Esophagus (tissue), 2 donors: ENCODE measurements at regions not wholly inside any gene's neighbourhood (a gene's known extent, or its start where the extent isn't known, plus 50 kb on each side); places are given as distances from the start of the nearest gene placed in this dataset.

ENCODE experiments used
- H3K27ac ChIP-seq, 2 donors: one replicate each; pipeline ENCODE4 v1.5.1; 2013; ENCODE audit warnings: low read depth in 2 of 2, mild to moderate bottlenecking in 2 of 2, inconsistent platforms in 1 of 2, low read length in 1 of 2, moderate library complexity in 1 of 2
- H3K27me3 ChIP-seq, 2 donors: one replicate each; pipeline ENCODE4 v1.6.1; 2013; ENCODE audit warnings: low read length in 2 of 2, control low read depth in 1 of 2, mild to moderate bottlenecking in 1 of 2; ENCODE audit not compliant: insufficient read depth in 2 of 2, control insufficient read depth in 1 of 2
- H3K36me3 ChIP-seq, 2 donors: one replicate each; pipeline ENCODE4 v1.6.1; 2013; ENCODE audit warnings: low read length in 1 of 2; ENCODE audit not compliant: control insufficient read depth in 2 of 2, insufficient read depth in 2 of 2
- H3K4me1 ChIP-seq, 2 donors: one replicate each; pipeline ENCODE4 v1.6.1; 2013; ENCODE audit warnings: low read length in 1 of 2; ENCODE audit not compliant: control insufficient read depth in 2 of 2, insufficient read depth in 2 of 2
- H3K4me3 ChIP-seq, 2 donors: one replicate each; pipeline ENCODE4 v1.5.1; 2013; ENCODE audit warnings: low read length in 2 of 2, mild to moderate bottlenecking in 2 of 2, low read depth in 1 of 2, moderate library complexity in 1 of 2
- H3K9me3 ChIP-seq, 2 donors: one replicate each; pipeline ENCODE4 v1.6.1; 2013; ENCODE audit warnings: mild to moderate bottlenecking in 2 of 2, low read depth in 1 of 2, low read length in 1 of 2, moderate library complexity in 1 of 2; ENCODE audit not compliant: control insufficient read depth in 2 of 2, insufficient read depth in 1 of 2
- WGBS, 2 donors: extraction: QIAGEN DNeasy Blood & Tissue Kit; methylation state at CpG; one replicate each; pipeline ENCODE4 v1.1.7; 2013; 5-methylcytosine and 5-hydroxymethylcytosine counted together
- donor health status: healthy with polysubstance abuse.
- donor health status: Bipolar disorder and iron deficiency.

DNA sequence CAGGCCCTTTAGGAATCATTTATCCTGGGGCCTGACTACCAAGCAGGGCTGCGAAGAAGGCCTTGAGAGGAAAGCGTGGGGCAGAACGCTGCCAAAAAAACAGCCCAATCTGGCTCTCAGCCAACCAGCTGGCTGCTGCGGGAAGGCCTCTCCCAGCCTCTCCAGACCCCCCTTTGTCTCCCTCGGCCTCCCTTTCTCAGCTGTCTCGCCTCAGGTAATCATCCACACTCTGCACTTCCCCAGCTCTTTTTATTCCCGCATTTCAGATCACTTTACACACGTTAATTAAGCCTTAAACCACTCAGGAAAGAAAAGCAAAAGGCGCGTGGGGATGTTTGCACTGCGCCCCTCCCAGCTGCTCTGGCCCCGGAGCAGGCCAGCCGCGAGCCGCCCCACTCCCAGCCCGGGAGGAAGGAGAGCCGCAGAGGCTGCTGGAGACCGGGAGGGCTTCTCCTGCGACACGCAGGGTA is 208.2 kb upstream of the FOXN3 start:
- no peaks in the 10 kb centered on the region for H3K36me3 ChIP-seq
- H3K27ac ChIP-seq, result no peak overlapping the region
- 29 to 34% methylated on average over 20 of the region's 20 CpGs for WGBS, 2 donors
- H3K9me3 ChIP-seq, result no peaks in the 10 kb centered on the region
- no peak overlapping the region for H3K4me3 ChIP-seq
- H3K4me1 ChIP-seq, result peaks cover 0 to 15% of the 10 kb centered on the region in 2 donors
- no peaks in the 10 kb centered on the region for H3K27me3 ChIP-seq

GRCh38 chr14:89624500-89625156 is 207.6 kb upstream of the FOXN3 start:
- Histone ChIP-seq H3K27me3 (no peaks in the 10 kb centered on the region), H3K36me3 (no peaks in the 10 kb centered on the region), H3K27ac (no peak overlapping the region)

DNA sequence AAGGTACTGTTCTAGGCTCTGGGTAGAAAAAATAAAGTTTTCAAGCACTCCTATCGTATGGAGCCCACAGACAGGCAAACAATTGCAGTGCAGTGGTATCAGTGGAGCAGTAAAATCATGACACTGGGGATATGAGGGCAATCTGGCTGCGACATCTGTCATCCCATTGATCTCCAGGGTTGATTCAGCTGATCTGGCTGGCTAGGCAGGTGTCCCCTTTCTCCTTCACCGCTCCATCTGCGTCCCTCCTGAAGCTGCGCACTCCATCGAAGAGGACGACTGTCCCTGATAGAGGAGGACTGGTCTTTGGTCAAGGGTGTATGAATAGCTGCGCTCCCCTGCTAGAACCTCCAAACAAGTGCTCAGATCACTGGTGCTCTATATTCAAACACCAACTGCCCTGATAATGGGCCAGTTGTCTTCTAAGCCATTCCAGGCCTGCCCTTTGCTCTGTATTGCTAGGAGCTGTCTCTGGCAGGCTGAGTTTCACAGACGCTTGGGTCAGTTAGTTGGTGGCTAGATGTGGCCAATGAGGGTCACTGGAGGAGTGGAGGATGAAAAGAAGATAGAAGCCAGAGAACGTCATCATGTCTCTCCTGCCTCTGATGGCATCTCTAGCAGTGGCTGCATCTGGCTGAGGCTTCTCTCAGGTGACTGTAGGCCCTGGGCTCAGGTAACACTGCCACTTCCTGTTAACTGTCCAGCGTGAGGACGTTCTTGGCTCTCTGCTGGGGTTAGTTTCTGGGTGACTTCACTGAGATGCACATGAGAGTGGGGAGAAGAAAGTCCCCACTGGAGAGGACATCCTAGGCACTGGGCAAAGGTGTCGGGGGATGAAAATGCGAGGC is 205.0 kb upstream of the FOXN3 start:
- 93 to 94% methylated on average over 14 of the region's 14 CpGs for WGBS, 2 donors
- Histone ChIP-seq H3K9me3 (no peaks in the 10 kb centered on the region), H3K27me3 (no peaks in the 10 kb centered on the region), H3K4me1 (peaks cover 0 to 12% of the 10 kb centered on the region in 2 donors), H3K27ac (no peak overlapping the region), H3K4me3 (no peak overlapping the region), H3K36me3 (no peaks in the 10 kb centered on the region)

More at GRCh38 chr14:89624500-89625156, 207.6 kb upstream of the FOXN3 start:
- H3K9me3 ChIP-seq, result no peaks in the 10 kb centered on the region
- H3K4me3 ChIP-seq, result no peak overlapping the region
- H3K4me1 ChIP-seq, result peaks cover 0 to 15% of the 10 kb centered on the region in 2 donors
- WGBS, 2 donors, result 81 to 84% methylated on average over 15 of the region's 15 CpGs

GRCh38 chr14:89621009-89621421 is 204.0 kb upstream of the FOXN3 start:
- WGBS, 2 donors, result 56 to 76% methylated on average over 5 of the region's 5 CpGs
- H3K9me3 ChIP-seq, result no peaks in the 10 kb centered on the region

DNA sequence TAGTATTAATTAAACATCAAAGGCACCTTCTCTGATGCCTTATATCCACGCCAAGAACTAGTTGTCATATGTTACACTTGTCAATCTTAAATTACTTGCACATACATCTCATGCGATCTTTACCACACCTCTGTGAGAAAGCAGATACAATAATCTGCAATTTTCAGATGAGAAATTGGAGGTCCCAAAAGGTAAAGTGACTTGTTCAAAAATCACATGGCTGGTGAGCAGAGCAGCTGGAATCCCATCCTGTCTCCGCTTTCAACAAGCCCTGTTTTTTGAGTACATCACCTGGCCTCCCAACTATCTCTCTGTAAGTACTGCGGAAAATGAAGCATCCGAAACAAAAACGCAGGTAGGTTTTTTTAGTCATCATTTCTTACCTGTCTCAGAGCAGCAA is 203.4 kb upstream of the FOXN3 start:
- WGBS, 2 donors, result 85 to 87% methylated on average over 6 of the region's 6 CpGs
- peaks cover 0 to 6% of the 10 kb centered on the region in 2 donors for H3K4me1 ChIP-seq
- H3K4me3 ChIP-seq, result no peak overlapping the region
- H3K27ac ChIP-seq, result no peak overlapping the region
- H3K9me3 ChIP-seq, result no peaks in the 10 kb centered on the region
- H3K27me3 ChIP-seq, result no peaks in the 10 kb centered on the region
- H3K36me3 ChIP-seq, result no peaks in the 10 kb centered on the region

More at GRCh38 chr14:89621009-89621421, 204.0 kb upstream of the FOXN3 start:
- H3K36me3 ChIP-seq, result no peaks in the 10 kb centered on the region
- no peak overlapping the region for H3K4me3 ChIP-seq
- H3K4me1 ChIP-seq, result peaks cover 0 to 12% of the 10 kb centered on the region in 2 donors
- H3K27ac ChIP-seq, result peak overlapping the region in 1 of 2 donors; percentile 57
- H3K27me3 ChIP-seq, result no peaks in the 10 kb centered on the region

DNA sequence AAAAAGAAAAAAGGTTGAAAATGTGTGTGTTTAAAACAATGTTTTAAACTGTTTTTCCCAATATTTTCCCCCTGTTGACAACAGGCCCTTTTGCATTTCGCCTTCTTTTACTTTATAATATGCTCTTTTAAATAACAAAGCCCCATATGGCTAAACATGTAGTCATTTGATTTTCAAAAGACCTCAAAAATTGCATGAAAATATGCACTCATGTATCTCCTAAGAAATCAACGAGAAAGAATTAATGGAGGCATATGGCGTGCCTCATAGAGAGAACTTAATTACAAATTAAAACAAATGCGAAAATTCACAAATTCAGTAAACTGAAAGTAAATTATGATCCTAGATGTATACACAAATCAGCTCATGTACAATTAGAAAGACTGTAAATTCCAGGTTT is 202.6 kb upstream of the FOXN3 start:
- Histone ChIP-seq H3K9me3 (no peaks in the 10 kb centered on the region), H3K4me1 (peaks cover 0 to 3% of the 10 kb centered on the region in 2 donors), H3K4me3 (peak overlapping the region in 1 of 2 donors; percentile 95), H3K36me3 (no peaks in the 10 kb centered on the region), H3K27ac (peak overlapping the region; percentile 43 to 74), H3K27me3 (no peaks in the 10 kb centered on the region)
- 61 to 81% methylated on average over 4 of the region's 4 CpGs for WGBS, 2 donors

DNA sequence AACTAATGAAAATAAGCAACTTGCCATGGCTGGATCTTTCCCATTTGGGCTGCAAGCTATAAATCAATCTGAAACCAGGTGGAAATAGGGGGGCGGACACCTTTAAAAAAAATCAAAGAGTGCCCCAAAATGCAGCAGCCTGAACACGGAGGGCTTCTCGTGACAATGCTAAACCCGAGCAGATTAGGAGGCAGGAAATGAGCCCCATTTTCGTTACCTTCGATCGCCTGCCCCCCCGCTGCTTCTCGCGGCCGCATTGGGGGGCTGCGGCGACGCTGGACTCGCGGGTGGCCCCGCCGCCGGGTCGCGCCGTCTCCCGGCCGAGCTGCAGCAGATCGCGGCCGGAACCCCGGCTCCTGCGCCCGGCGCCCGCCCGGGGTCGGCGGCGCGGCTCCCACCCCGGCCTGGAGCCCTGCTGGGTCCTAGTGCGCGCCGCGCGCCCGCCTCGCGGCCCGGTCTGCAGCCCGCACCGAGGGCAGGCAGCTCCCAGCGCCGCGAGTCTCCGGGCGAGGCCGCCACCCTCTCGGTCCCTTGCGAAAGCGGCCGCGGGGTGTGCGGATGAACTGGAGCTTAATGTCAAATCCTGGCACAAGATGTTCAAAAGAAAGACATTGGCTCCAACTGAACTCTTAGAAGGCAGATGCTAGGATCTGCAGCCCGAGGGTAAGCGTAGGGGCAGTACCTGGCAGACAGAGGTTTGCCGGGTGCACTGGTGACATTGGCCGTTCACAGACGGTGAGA is 201.9 kb upstream of the FOXN3 start:
- H3K4me3 ChIP-seq, result peak overlapping the region; percentile 89 to 95
- H3K4me1 ChIP-seq, result no peaks in the 10 kb centered on the region
- H3K36me3 ChIP-seq, result no peaks in the 10 kb centered on the region
- WGBS, 2 donors, result 0 to 1% methylated on average over 60 to 66 of the region's 66 CpGs
- peak overlapping the region; percentile 74 to 88 for H3K27ac ChIP-seq
- no peaks in the 10 kb centered on the region for H3K9me3 ChIP-seq
- no peaks in the 10 kb centered on the region for H3K27me3 ChIP-seq

DNA sequence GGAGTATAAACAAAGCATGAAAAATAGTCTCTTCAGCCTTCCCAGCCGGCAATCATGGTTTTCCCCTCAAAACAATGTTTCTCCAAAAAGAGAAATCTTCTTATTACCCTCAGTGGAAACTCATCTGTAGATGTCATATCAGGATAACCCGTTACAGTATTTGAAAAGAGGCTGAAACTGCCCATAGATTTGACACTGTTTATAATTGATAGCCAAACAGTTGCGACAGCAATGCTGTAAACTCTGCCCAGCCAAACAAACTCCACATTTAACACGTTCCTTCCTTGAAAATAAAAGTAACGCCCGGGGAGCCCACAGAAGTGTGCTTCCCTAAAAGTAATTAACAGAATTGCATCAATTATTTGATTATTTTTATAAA is 201.3 kb upstream of the FOXN3 start:
- H3K9me3 ChIP-seq, result no peaks in the 10 kb centered on the region
- WGBS, 2 donors, result 0 to 1% methylated on average over 6 of the region's 6 CpGs
- H3K36me3 ChIP-seq, result no peaks in the 10 kb centered on the region
- H3K4me1 ChIP-seq, result no peaks in the 10 kb centered on the region
- no peaks in the 10 kb centered on the region for H3K27me3 ChIP-seq
- peak overlapping the region; percentile 1 to 47 for H3K27ac ChIP-seq
- H3K4me3 ChIP-seq, result peak overlapping the region; percentile 31 to 95
